Panc1 (cell line): ENCODE measurements at regions not wholly inside any gene's neighbourhood (a gene's known extent, or its start where the extent isn't known, plus 50 kb on each side); places are given as distances from the start of the nearest gene placed in this dataset.

Experiments used
- ATAC-seq: fragments of 200-7000 bp; cut with Tn5 transposase; 2 replicates; pipeline ENCODE4 v1.9.1; 2020; ENCODE audit warnings: mild to moderate bottlenecking, moderate library complexity
- BruUV-seq: library from RNA; stranded (reverse); fragments of 400-500 nt; replicated peaks from 2 replicates; lab custom pipeline; 2021; lab: Mats Ljungman, UMichigan
- CTCF ChIA-PET: fragments of 300-600 bp; sonication (Branson Sonifier 250); formaldehyde crosslinking; loops from one replicate; lab custom pipeline; 2022; ENCODE audit warnings: antibody characterized with exemption; lab: Charles Lee
- POLR2A ChIA-PET: fragments of 300-600 bp; sonication (Branson Sonifier 250); formaldehyde crosslinking; loops from one replicate; lab custom pipeline; 2022; ENCODE audit warnings: antibody characterized with exemption; lab: Charles Lee
- DNase-seq: peaks from one replicate; pipeline ENCODE4 v3.0.0-alpha.2; 2010; ENCODE audit warnings: low read depth, low spot score
- H3K27ac ChIP-seq: 2 replicates; pipeline ENCODE4 v1.5.1; 2011; ENCODE audit warnings: mild to moderate bottlenecking, low read length, inconsistent platforms
- H3K27me3 ChIP-seq: fragments of 200-500 bp; sonication (Bioruptor generic); 2 replicates; pipeline ENCODE4 v1.6.0; 2014; ENCODE audit warnings: low read length, inconsistent platforms; ENCODE audit not compliant: control insufficient read depth, insufficient read depth
- H3K36me3 ChIP-seq: fragments of 200-500 bp; sonication (Bioruptor generic); 2 replicates; pipeline ENCODE4 v1.5.1; 2014; ENCODE audit warnings: inconsistent platforms, mild to moderate bottlenecking, low read length, moderate library complexity; ENCODE audit not compliant: control insufficient read depth, insufficient read depth
- H3K4me1 ChIP-seq: 2 replicates; pipeline ENCODE4 v1.5.1; 2011; ENCODE audit warnings: inconsistent platforms, mild to moderate bottlenecking, low read length, moderate library complexity; ENCODE audit not compliant: control insufficient read depth, insufficient read depth
- H3K4me3 ChIP-seq, 2 experiments: 2 replicates each; pipeline ENCODE4 v1.5.1; 2011 to 2012; ENCODE audit warnings: low read depth in 2 of 2, low read length in 2 of 2, mild to moderate bottlenecking in 2 of 2, inconsistent platforms in 1 of 2, moderate library complexity in 1 of 2
- H3K9me3 ChIP-seq: fragments of 200-500 bp; sonication (Bioruptor generic); 2 replicates; pipeline ENCODE4 v1.5.1; 2014; ENCODE audit warnings: low read depth, mild to moderate bottlenecking, inconsistent platforms, low read length, moderate library complexity; ENCODE audit not compliant: control insufficient read depth, insufficient read depth
- CTCF ChIP-seq: fragments of 450-650 bp; IDR thresholded peaks from 2 replicates; pipeline ENCODE4 v1.5.1; 2017; ENCODE audit warnings: mild to moderate bottlenecking
- POLR2AphosphoS5 ChIP-seq: IDR thresholded peaks from 2 replicates; pipeline ENCODE4 v1.6.1; 2012; ENCODE audit warnings: mild to moderate bottlenecking, low read depth, low read length, moderate library complexity
- REST ChIP-seq, 2 experiments: IDR thresholded peaks; 2 replicates each; pipeline ENCODE4 v1.6.1; 2011 to 2012; ENCODE audit warnings: low read depth in 2 of 2, control low read depth in 1 of 2, low read length in 1 of 2, mild to moderate bottlenecking in 1 of 2, moderate library complexity in 1 of 2; ENCODE audit not compliant: insufficient read depth in 1 of 2
- SIN3A ChIP-seq: IDR thresholded peaks from 2 replicates; pipeline ENCODE4 v1.6.1; 2012; ENCODE audit warnings: low read depth, mild to moderate bottlenecking, low read length, moderate library complexity, borderline replicate concordance; ENCODE audit not compliant: insufficient read depth
- TCF7L2 ChIP-seq: IDR thresholded peaks from 2 replicates; pipeline ENCODE4 v1.6.1; 2011; ENCODE audit warnings: mild to moderate bottlenecking, low read depth, low read length, inconsistent platforms
- in situ Hi-C: cut with HindIII; loops from 2 replicates; pipeline ENCODE4 v1.10.0; 2016; ENCODE audit warnings: low sequenced_read_pairs, low pct_unique_long_range_greater_than_20kb
- intact Hi-C: fragments of 100-400 bp; cut with micrococcal nuclease; formaldehyde crosslinking; loops from one replicate; pipeline ENCODE4 v1.10.0; 2022; ENCODE audit not compliant: unreplicated experiment

GRCh38 chr6:90445533-90446108, 141.3 kb downstream of the MAP3K7 start:
- in situ Hi-C loops = no loop called here
- no TSS peak for BruUV-seq
- no peaks in the 10 kb centered on the region for H3K36me3 ChIP-seq

GRCh38 chr6:90444160-90444714, 142.6 kb downstream of the MAP3K7 start:
- CTCF ChIA-PET = interaction anchor here (0.7 to 1.3 kb wide), 2 partner anchors 20 to 35 kb away, joined by 3 to 4 read pairs; no protein-coding TSS in a partner anchor
- no peak overlapping the region for H3K27ac ChIP-seq

More at GRCh38 chr6:90445533-90446108, 141.3 kb downstream of the MAP3K7 start:
- DNase-seq (no peak), ATAC-seq (no peak)
- CTCF ChIA-PET = no interaction called here
- Histone ChIP-seq H3K27ac (no peak overlapping the region), H3K27me3 (no peaks in the 10 kb centered on the region), H3K9me3 (no peaks in the 10 kb centered on the region), H3K4me3 (no peak overlapping the region), H3K4me1 (no peaks in the 10 kb centered on the region)
- intact Hi-C loops = no loop called here
- TF ChIP-seq CTCF (no peak), REST (IDR thresholded peaks at IDR 0.05; ENCODE audit: insufficient read depth in 1 of 2, low read depth in 2 of 2, low read length in 1 of 2) (no peak), SIN3A (no peak), TCF7L2 (no peak), POLR2AphosphoS5 (no peak)
- POLR2A ChIA-PET = no interaction called here

More at GRCh38 chr6:90444160-90444714, 142.6 kb downstream of the MAP3K7 start:
- ATAC-seq (no peak), DNase-seq (no peak)
- POLR2A ChIA-PET = no interaction called here
- H3K27me3 ChIP-seq = no peaks in the 10 kb centered on the region
- H3K9me3 ChIP-seq = no peaks in the 10 kb centered on the region
- intact Hi-C loops (no loop called here), in situ Hi-C loops (no loop called here)
- H3K4me3 ChIP-seq = no peak overlapping the region
- TF ChIP-seq TCF7L2 (no peak), SIN3A (no peak), POLR2AphosphoS5 (no peak), CTCF (no peak), REST (IDR thresholded peaks at IDR 0.05; ENCODE audit: insufficient read depth in 1 of 2, low read depth in 2 of 2, low read length in 1 of 2) (no peak)
- H3K36me3 ChIP-seq = no peaks in the 10 kb centered on the region
- BruUV-seq = no TSS peak
- no peaks in the 10 kb centered on the region for H3K4me1 ChIP-seq
